SJSA1 (cell line): ENCODE measurements at regions not wholly inside any gene's neighbourhood (a gene's known extent, or its start where the extent isn't known, plus 50 kb on each side); places are given as distances from the start of the nearest gene placed in this dataset.

Experiments
- DNase-seq, 2 experiments: peaks; one replicate each; pipeline ENCODE4 v3.0.0-alpha.2; 2015 to 2020; ENCODE audit warnings: low spot score in 2 of 2, low read depth in 1 of 2
- H3K27ac ChIP-seq: fragments of 250-450 bp; sonication (Bioruptor Pico); 2 replicates; pipeline ENCODE4 v1.5.1; 2020; ENCODE audit warnings: mild to moderate bottlenecking, moderate library complexity
- H3K27me3 ChIP-seq: fragments of 250-450 bp; sonication (Bioruptor Pico); replicated peaks from 2 replicates; pipeline ENCODE4 v1.5.1; 2020; ENCODE audit warnings: mild to moderate bottlenecking, moderate library complexity
- H3K36me3 ChIP-seq: fragments of 250-450 bp; sonication (Bioruptor Pico); 2 replicates; pipeline ENCODE4 v1.5.1; 2020; ENCODE audit warnings: mild to moderate bottlenecking
- H3K4me1 ChIP-seq: fragments of 250-450 bp; sonication (Bioruptor Pico); replicated peaks from 2 replicates; pipeline ENCODE4 v1.6.1; 2021; ENCODE audit warnings: mild to moderate bottlenecking
- H3K4me3 ChIP-seq: fragments of 250-450 bp; sonication (Bioruptor Pico); 2 replicates; pipeline ENCODE4 v1.5.1; 2020; ENCODE audit warnings: mild to moderate bottlenecking
- H3K9me3 ChIP-seq: fragments of 250-450 bp; sonication (Bioruptor Pico); replicated peaks from 2 replicates; pipeline ENCODE4 v1.5.1; 2020; ENCODE audit warnings: mild to moderate bottlenecking

GRCh38 chr4:35739308-35739707 is 505.0 kb downstream of the ARAP2 start:
- no peaks in the 10 kb centered on the region for H3K36me3 ChIP-seq
- no peaks in the 10 kb centered on the region for H3K9me3 ChIP-seq
- no peak overlapping the region for H3K27ac ChIP-seq
- H3K27me3 ChIP-seq: no peaks in the 10 kb centered on the region
- no peaks in the 10 kb centered on the region for H3K4me1 ChIP-seq
- DNase-seq: no peak
- H3K4me3 ChIP-seq: no peak overlapping the region

GRCh38 chr4:35754047-35754446 is 490.3 kb downstream of the ARAP2 start:
- Histone ChIP-seq H3K4me3 (no peak overlapping the region), H3K27ac (no peak overlapping the region), H3K36me3 (no peaks in the 10 kb centered on the region), H3K9me3 (no peaks in the 10 kb centered on the region), H3K4me1 (no peaks in the 10 kb centered on the region), H3K27me3 (no peaks in the 10 kb centered on the region)
- DNase-seq: no peak

- Histone ChIP-seq H3K27me3 (no peaks in the 10 kb centered on the region), H3K4me3 (no peak overlapping the region), H3K27ac (no peak overlapping the region), H3K36me3 (no peaks in the 10 kb centered on the region), H3K9me3 (no peaks in the 10 kb centered on the region), H3K4me1 (no peaks in the 10 kb centered on the region)
- no peak for DNase-seq
Measured at GRCh38 chr4:35757836-35758235, 486.5 kb downstream of the ARAP2 start.

GRCh38 chr4:35760807-35761206 is 483.5 kb downstream of the ARAP2 start:
- DNase-seq: no peak
- Histone ChIP-seq H3K27me3 (no peaks in the 10 kb centered on the region), H3K9me3 (no peaks in the 10 kb centered on the region), H3K27ac (no peak overlapping the region), H3K4me1 (no peaks in the 10 kb centered on the region), H3K4me3 (no peak overlapping the region), H3K36me3 (no peaks in the 10 kb centered on the region)

GRCh38 chr4:35771571-35771970 is 472.7 kb downstream of the ARAP2 start:
- H3K27me3 ChIP-seq: no peaks in the 10 kb centered on the region
- no peaks in the 10 kb centered on the region for H3K4me1 ChIP-seq
- no peak for DNase-seq
- H3K27ac ChIP-seq: no peak overlapping the region
- no peak overlapping the region for H3K4me3 ChIP-seq
- H3K36me3 ChIP-seq: no peaks in the 10 kb centered on the region
- H3K9me3 ChIP-seq: no peaks in the 10 kb centered on the region

GRCh38 chr4:35772291-35772690 is 472.0 kb downstream of the ARAP2 start:
- no peak overlapping the region for H3K4me3 ChIP-seq
- no peaks in the 10 kb centered on the region for H3K9me3 ChIP-seq
- H3K4me1 ChIP-seq: no peaks in the 10 kb centered on the region
- H3K27ac ChIP-seq: no peak overlapping the region
- H3K36me3 ChIP-seq: no peaks in the 10 kb centered on the region
- H3K27me3 ChIP-seq: no peaks in the 10 kb centered on the region
- DNase-seq: no peak

- no peak for DNase-seq
- no peak overlapping the region for H3K4me3 ChIP-seq
- no peak overlapping the region for H3K27ac ChIP-seq
- no peaks in the 10 kb centered on the region for H3K4me1 ChIP-seq
- no peaks in the 10 kb centered on the region for H3K36me3 ChIP-seq
- no peaks in the 10 kb centered on the region for H3K27me3 ChIP-seq
- no peaks in the 10 kb centered on the region for H3K9me3 ChIP-seq
Measured at GRCh38 chr4:35789899-35790574, 454.3 kb downstream of the ARAP2 start.

- DNase-seq: no peak
- H3K27ac ChIP-seq: no peak overlapping the region
- H3K4me3 ChIP-seq: no peak overlapping the region
- no peaks in the 10 kb centered on the region for H3K4me1 ChIP-seq
- no peaks in the 10 kb centered on the region for H3K9me3 ChIP-seq
- no peaks in the 10 kb centered on the region for H3K36me3 ChIP-seq
- H3K27me3 ChIP-seq: no peaks in the 10 kb centered on the region
Measured at GRCh38 chr4:35793045-35793722, 451.1 kb downstream of the ARAP2 start.

- Histone ChIP-seq H3K4me3 (no peak overlapping the region), H3K27ac (no peak overlapping the region), H3K4me1 (no peaks in the 10 kb centered on the region), H3K9me3 (no peaks in the 10 kb centered on the region), H3K27me3 (no peaks in the 10 kb centered on the region), H3K36me3 (no peaks in the 10 kb centered on the region)
- DNase-seq: no peak
Measured at GRCh38 chr4:35793766-35794165, 450.5 kb downstream of the ARAP2 start.

- H3K27ac ChIP-seq: no peak overlapping the region
- H3K27me3 ChIP-seq: no peaks in the 10 kb centered on the region
- H3K4me3 ChIP-seq: no peak overlapping the region
- H3K9me3 ChIP-seq: no peaks in the 10 kb centered on the region
- H3K4me1 ChIP-seq: no peaks in the 10 kb centered on the region
- H3K36me3 ChIP-seq: no peaks in the 10 kb centered on the region
- no peak for DNase-seq
Measured at GRCh38 chr4:35800669-35801068, 443.6 kb downstream of the ARAP2 start.

- Histone ChIP-seq H3K4me1 (no peaks in the 10 kb centered on the region), H3K36me3 (no peaks in the 10 kb centered on the region), H3K27ac (no peak overlapping the region), H3K27me3 (no peaks in the 10 kb centered on the region), H3K4me3 (no peak overlapping the region), H3K9me3 (no peaks in the 10 kb centered on the region)
- no peak for DNase-seq
Measured at GRCh38 chr4:35802644-35803043, 441.7 kb downstream of the ARAP2 start.

GRCh38 chr4:35818520-35818919 is 425.8 kb downstream of the ARAP2 start:
- H3K4me3 ChIP-seq: no peak overlapping the region
- no peaks in the 10 kb centered on the region for H3K4me1 ChIP-seq

GRCh38 chr4:35820003-35820402 is 424.3 kb downstream of the ARAP2 start:
- no peak for DNase-seq
- no peak overlapping the region for H3K27ac ChIP-seq
- no peaks in the 10 kb centered on the region for H3K27me3 ChIP-seq
- H3K4me1 ChIP-seq: no peaks in the 10 kb centered on the region
- no peaks in the 10 kb centered on the region for H3K36me3 ChIP-seq
- H3K9me3 ChIP-seq: no peaks in the 10 kb centered on the region
- no peak overlapping the region for H3K4me3 ChIP-seq

More at GRCh38 chr4:35818520-35818919, 425.8 kb downstream of the ARAP2 start:
- Histone ChIP-seq H3K27me3 (no peaks in the 10 kb centered on the region), H3K9me3 (no peaks in the 10 kb centered on the region), H3K27ac (no peak overlapping the region), H3K36me3 (no peaks in the 10 kb centered on the region)
- no peak for DNase-seq

GRCh38 chr4:35824231-35824630 is 420.1 kb downstream of the ARAP2 start:
- DNase-seq: no peak
- Histone ChIP-seq H3K4me3 (no peak overlapping the region), H3K27ac (no peak overlapping the region), H3K4me1 (no peaks in the 10 kb centered on the region), H3K27me3 (no peaks in the 10 kb centered on the region), H3K9me3 (no peaks in the 10 kb centered on the region), H3K36me3 (no peaks in the 10 kb centered on the region)

- Histone ChIP-seq H3K27ac (no peak overlapping the region), H3K36me3 (no peaks in the 10 kb centered on the region), H3K4me1 (no peaks in the 10 kb centered on the region), H3K27me3 (no peaks in the 10 kb centered on the region), H3K4me3 (no peak overlapping the region), H3K9me3 (no peaks in the 10 kb centered on the region)
- DNase-seq: no peak
Measured at GRCh38 chr4:35835893-35836292, 408.4 kb downstream of the ARAP2 start.
